Psoas muscle (tissue), 7 donors: ENCODE measurements at regions not wholly inside any gene's neighbourhood (a gene's known extent, or its start where the extent isn't known, plus 50 kb on each side); places are given as distances from the start of the nearest gene placed in this dataset.

Experiments
- ATAC-seq, 4 donors: fragments of 200-7000 bp; cut with Tn5 transposase; one replicate each; pipeline ENCODE4 v1.9.1; 2020; ENCODE audit warnings: moderate library complexity in 3 of 4, mild to moderate bottlenecking in 2 of 4
- DNase-seq, 2 donors: peaks; one replicate each; pipeline ENCODE4 v3.0.0-alpha.2; 2020
- H3K27ac ChIP-seq: fragments of 200-600 bp; one replicate; pipeline ENCODE4 v1.8.0; 2022
- H3K27me3 ChIP-seq, 3 donors: fragments of 200-600 bp in 1 of 3; one replicate each; pipeline versions ENCODE4 v1.6.1 to v1.8.0; 2013 to 2022; ENCODE audit warnings: low read length in 2 of 3, mild to moderate bottlenecking in 2 of 3, moderate library complexity in 1 of 3; ENCODE audit not compliant: insufficient read depth in 3 of 3
- H3K36me3 ChIP-seq, 2 donors: fragments of 200-600 bp in 1 of 2; one replicate each; pipeline versions ENCODE4 v1.6.1 to v1.8.0; 2013 to 2022; ENCODE audit warnings: low read depth in 1 of 2, mild to moderate bottlenecking in 1 of 2, moderate library complexity in 1 of 2; ENCODE audit not compliant: insufficient read depth in 1 of 2
- H3K4me1 ChIP-seq: fragments of 200-600 bp; one replicate; pipeline ENCODE4 v1.8.0; 2022
- H3K4me3 ChIP-seq: fragments of 200-600 bp; one replicate; pipeline ENCODE4 v1.8.0; 2022; ENCODE audit warnings: mild to moderate bottlenecking
- H3K9me3 ChIP-seq: fragments of 200-600 bp; one replicate; pipeline ENCODE4 v1.8.0; 2022
- WGBS, 3 donors: extraction: QIAGEN DNeasy Blood & Tissue Kit; methylation state at CpG; one replicate each; pipeline versions ENCODE4 v1.1.6 to v1.1.7; 2013; 5-methylcytosine and 5-hydroxymethylcytosine counted together
- intact Hi-C, 2 donors: fragments of 100-400 bp; cut with DNase I; formaldehyde crosslinking; loops; one replicate each; pipeline versions ENCODE4 v1.11.0 to v1.14.2; 2022
- TF ChIP-seq, protein P1 (sequence below): fragments of 200-600 bp; IDR thresholded peaks from one replicate; pipeline ENCODE4 v1.8.0; 2022; ENCODE audit warnings: antibody characterized with exemption
- donor health status: healthy with polysubstance abuse.
- donor health status: DM: no; HTN: no; CAD: no; lungs with moderate emphysema.
- donor health status: Bipolar disorder and iron deficiency.
- donor health status: healthy.
- donor health status: DM: yes; HTN: yes; CAD: no.
- donor health status: DM: no; HTN: no; CAD: no.
- donor health status: DM: yes; HTN: yes; CAD: no.

DNA sequence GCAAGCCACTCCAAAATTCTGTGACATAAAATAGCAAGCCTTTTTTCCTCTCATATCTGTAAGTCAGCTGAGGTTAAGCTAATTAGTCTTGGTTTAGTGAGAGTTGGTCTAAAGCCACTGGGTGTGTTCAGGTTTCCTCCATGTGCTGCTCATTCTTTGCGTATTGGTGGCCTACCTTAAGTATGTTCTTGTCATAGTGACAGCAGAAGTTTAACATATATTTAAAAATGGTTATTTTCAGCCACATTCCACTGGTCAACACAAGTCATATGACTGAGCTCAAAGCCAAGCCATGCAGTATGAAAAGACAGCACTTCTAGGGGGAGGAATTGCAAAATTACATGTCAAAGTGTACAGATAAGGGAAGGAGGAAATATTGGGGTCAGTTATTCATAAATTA, 100.5 kb upstream of the FGF10 start:
- Histone ChIP-seq H3K27me3 (no peaks in the 10 kb centered on the region), H3K9me3 (no peaks in the 10 kb centered on the region), H3K36me3 (no peaks in the 10 kb centered on the region), H3K4me1 (no peaks in the 10 kb centered on the region), H3K4me3 (no peak overlapping the region), H3K27ac (no peak overlapping the region)
- no peak for DNase-seq
- TF ChIP-seq, protein P1, sequence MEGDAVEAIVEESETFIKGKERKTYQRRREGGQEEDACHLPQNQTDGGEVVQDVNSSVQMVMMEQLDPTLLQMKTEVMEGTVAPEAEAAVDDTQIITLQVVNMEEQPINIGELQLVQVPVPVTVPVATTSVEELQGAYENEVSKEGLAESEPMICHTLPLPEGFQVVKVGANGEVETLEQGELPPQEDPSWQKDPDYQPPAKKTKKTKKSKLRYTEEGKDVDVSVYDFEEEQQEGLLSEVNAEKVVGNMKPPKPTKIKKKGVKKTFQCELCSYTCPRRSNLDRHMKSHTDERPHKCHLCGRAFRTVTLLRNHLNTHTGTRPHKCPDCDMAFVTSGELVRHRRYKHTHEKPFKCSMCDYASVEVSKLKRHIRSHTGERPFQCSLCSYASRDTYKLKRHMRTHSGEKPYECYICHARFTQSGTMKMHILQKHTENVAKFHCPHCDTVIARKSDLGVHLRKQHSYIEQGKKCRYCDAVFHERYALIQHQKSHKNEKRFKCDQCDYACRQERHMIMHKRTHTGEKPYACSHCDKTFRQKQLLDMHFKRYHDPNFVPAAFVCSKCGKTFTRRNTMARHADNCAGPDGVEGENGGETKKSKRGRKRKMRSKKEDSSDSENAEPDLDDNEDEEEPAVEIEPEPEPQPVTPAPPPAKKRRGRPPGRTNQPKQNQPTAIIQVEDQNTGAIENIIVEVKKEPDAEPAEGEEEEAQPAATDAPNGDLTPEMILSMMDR: no peak
- intact Hi-C loops: no loop called here
- 44 to 60% (median 49%) methylated on average over 1 of the region's 1 CpG for WGBS, 3 donors
- ATAC-seq: no peak

DNA sequence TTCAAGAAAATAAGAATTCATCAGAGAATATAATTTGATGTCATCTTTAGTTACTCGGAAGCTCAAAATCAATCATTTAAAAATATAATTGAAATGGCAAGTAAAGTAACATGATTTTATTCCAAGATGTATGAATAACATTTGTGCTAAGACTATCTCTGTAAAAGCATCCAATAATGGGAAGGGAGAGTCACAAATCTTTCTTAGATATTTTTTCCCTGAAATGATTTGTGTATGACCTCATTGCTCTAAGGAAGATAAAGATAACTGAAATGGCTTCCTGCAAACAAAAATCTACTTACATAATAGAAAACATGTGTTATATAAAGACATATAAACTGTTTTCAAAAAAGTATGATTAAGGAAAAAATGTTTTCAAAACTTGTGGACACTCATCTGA, 97.4 kb upstream of the FGF10 start:
- WGBS, 3 donors: 37 to 87% (median 85%) methylated on average over 1 of the region's 1 CpG
- Histone ChIP-seq H3K4me1 (no peaks in the 10 kb centered on the region), H3K27ac (no peak overlapping the region), H3K4me3 (no peak overlapping the region), H3K36me3 (no peaks in the 10 kb centered on the region), H3K9me3 (no peaks in the 10 kb centered on the region), H3K27me3 (no peaks in the 10 kb centered on the region)
- ATAC-seq (no peak), DNase-seq (no peak)
- TF ChIP-seq, protein P1: no peak
- intact Hi-C loops: no loop called here

DNA sequence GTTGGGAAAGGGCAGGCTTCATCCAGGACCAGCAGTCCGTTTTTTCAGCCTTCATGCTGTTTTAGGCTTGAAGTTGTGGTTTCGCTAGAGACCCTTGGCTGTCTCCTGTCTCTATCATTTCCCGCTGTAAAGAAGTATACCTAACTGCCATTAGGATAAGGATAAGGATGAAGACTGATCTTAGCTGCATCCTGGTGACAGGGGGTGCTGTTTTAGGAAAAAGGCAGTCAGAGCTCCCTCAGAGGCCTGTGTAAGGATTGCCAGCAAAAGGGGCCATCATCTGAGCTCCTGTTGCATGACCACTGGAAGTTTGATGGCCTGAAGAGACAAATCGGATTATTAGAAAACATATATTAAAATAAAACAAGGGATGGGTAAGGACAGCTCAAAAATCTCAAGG, 64.8 kb upstream of the FGF10 start:
- no peak for DNase-seq
- Histone ChIP-seq H3K27ac (no peak overlapping the region), H3K27me3 (no peaks in the 10 kb centered on the region), H3K4me1 (no peaks in the 10 kb centered on the region), H3K9me3 (no peaks in the 10 kb centered on the region), H3K4me3 (no peak overlapping the region), H3K36me3 (no peaks in the 10 kb centered on the region)
- ATAC-seq: no peak
- intact Hi-C loops: no loop called here
- TF ChIP-seq, protein P1: no peak
- WGBS, 3 donors: 80 to 82% (median 82%) methylated on average over 4 of the region's 4 CpGs

DNA sequence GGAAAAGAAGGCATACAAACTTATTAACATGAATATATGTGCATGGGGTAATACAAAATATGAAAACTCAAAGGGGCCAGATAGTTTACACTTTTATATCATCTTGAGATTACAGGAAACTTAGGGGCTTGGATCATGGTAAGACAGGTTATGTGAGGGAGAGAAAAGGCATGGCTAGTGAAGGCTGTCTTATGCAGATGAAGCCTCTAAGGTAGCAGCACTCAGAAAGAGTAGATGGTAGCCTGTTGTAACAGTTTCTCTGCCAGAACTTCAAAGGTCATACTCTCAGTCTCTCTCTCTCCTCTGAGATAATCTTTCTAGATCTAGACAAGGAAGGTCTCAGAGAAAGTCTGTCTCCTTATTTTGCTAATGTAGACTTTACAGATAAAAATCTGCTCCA, 57.2 kb upstream of the FGF10 start:
- intact Hi-C loops: no loop called here
- no peak for DNase-seq

DNA sequence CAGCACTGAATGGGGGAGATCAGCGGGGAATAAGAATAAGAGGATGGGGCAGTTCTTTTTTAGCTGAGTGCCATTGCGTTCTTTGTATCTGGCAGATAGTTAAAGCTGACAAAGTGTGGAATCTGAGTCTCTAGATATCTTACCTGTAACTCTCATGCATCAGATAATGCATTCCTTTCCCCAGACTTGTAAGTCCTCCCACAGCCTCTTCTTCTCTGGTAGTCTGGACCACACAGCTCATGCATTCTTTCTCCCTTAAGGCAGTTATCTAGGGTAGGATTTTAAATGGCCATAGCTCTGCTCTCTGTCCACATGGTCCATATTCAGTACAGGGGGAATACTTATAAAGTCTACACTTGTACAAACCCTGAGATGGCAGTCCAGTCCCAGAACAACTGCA, 54.0 kb upstream of the FGF10 start:
- ATAC-seq (no peak), DNase-seq (no peak)
- no peaks in the 10 kb centered on the region for H3K9me3 ChIP-seq
- no peaks in the 10 kb centered on the region for H3K36me3 ChIP-seq
- H3K27me3 ChIP-seq: no peaks in the 10 kb centered on the region
- no peak overlapping the region for H3K4me3 ChIP-seq
- H3K4me1 ChIP-seq: no peaks in the 10 kb centered on the region
- intact Hi-C loops: no loop called here
- 86 to 93% (median 91%) methylated on average over 2 of the region's 2 CpGs for WGBS, 3 donors
- H3K27ac ChIP-seq: no peak overlapping the region
- TF ChIP-seq, protein P1: no peak

More for the DNA sequence above, 57.2 kb upstream of the FGF10 start:
- Histone ChIP-seq H3K9me3 (no peaks in the 10 kb centered on the region), H3K4me3 (no peak overlapping the region), H3K27me3 (no peaks in the 10 kb centered on the region), H3K36me3 (no peaks in the 10 kb centered on the region), H3K4me1 (no peaks in the 10 kb centered on the region), H3K27ac (no peak overlapping the region)
- TF ChIP-seq, protein P1: no peak
- no peak for ATAC-seq
